ENCODE measurements at regions not wholly inside any gene's neighbourhood (a gene's known extent, or its start where the extent isn't known, plus 50 kb on each side); places are given as distances from the start of the nearest gene placed in this dataset.

DNA sequence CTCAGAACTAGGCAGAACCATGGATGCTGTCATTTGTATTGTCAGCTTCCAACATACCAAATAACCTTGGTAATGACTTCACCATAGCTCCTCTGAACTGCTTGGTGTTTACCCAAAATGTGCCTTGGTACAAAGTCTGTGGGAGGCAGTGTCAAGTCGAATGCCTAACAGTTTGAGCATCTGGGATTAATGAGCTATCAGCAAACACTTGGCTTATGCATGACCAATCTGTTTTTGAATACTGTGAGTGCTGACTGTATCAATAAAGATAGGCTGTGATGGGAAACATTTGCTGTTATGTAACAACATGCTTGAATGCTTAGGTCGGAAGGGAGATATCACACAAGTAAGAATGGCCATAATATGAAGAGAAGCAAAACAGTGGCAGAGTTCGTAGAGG lies 455.4 kb downstream of the CMPK2 start:
- H3K4me3 ChIP-seq, result no peak overlapping the region
- H3K9me3 ChIP-seq, result no peaks in the 10 kb centered on the region
- intact Hi-C loops (cut with DNase I), result no loop called here
- no peaks in the 10 kb centered on the region for H3K4me1 ChIP-seq
- H3K27ac ChIP-seq, result no peak overlapping the region
- ATAC-seq (no peak), DNase-seq (no peak)
- TF ChIP-seq POLR2A (IDR thresholded peaks at IDR 0.05), result no peak
- no peaks in the 10 kb centered on the region for H3K27me3 ChIP-seq
- WGBS (ENCODE audit: insufficient coverage, low coverage, low lambda C conversion rate, missing lambda C conversion rate), result 47% methylated on average over 3 of the region's 3 CpGs
- H3K36me3 ChIP-seq, result no peaks in the 10 kb centered on the region

DNA sequence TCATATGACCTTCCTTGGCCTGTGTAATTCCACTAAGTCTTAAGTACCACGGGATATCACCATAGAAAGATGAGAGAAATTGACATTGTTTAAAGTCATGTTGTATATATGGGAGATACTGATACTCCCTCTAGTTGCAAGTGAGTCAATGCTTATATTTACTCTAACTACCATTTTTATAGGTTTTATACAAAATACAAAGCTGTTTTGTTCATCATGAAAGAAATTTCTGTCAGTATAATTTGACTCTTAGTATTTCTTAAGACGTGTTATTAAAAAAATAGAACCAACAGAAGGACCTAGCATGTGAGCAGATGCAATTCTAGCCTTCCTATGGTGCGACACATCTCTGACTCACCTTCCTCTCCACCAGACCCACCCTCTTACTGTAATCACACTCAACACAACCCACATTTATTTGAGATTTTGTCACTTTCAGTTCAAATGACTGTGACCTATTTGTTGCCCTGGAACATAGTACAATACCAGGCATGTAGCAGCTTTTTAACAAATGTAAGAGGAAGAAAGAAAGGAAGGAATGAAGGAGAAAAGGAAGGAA lies 453.1 kb downstream of the CMPK2 start:
- no peaks in the 10 kb centered on the region for H3K27me3 ChIP-seq
- H3K4me1 ChIP-seq, result no peaks in the 10 kb centered on the region
- H3K36me3 ChIP-seq, result no peaks in the 10 kb centered on the region
- no peak for DNase-seq
- TF ChIP-seq, protein P1, sequence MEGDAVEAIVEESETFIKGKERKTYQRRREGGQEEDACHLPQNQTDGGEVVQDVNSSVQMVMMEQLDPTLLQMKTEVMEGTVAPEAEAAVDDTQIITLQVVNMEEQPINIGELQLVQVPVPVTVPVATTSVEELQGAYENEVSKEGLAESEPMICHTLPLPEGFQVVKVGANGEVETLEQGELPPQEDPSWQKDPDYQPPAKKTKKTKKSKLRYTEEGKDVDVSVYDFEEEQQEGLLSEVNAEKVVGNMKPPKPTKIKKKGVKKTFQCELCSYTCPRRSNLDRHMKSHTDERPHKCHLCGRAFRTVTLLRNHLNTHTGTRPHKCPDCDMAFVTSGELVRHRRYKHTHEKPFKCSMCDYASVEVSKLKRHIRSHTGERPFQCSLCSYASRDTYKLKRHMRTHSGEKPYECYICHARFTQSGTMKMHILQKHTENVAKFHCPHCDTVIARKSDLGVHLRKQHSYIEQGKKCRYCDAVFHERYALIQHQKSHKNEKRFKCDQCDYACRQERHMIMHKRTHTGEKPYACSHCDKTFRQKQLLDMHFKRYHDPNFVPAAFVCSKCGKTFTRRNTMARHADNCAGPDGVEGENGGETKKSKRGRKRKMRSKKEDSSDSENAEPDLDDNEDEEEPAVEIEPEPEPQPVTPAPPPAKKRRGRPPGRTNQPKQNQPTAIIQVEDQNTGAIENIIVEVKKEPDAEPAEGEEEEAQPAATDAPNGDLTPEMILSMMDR (IDR thresholded peaks at IDR 0.05), result no peak
- TF ChIP-seq POLR2A (IDR thresholded peaks at IDR 0.05), result no peak
- intact Hi-C loops (cut with DNase I), result no loop called here
- WGBS (ENCODE audit: insufficient coverage, low coverage, low lambda C conversion rate, missing lambda C conversion rate), result 50% methylated on average over 3 of the region's 3 CpGs
- H3K9me3 ChIP-seq, result no peaks in the 10 kb centered on the region
- no peak for ATAC-seq
- no peak overlapping the region for H3K4me3 ChIP-seq
- H3K27ac ChIP-seq, result no peak overlapping the region

DNA sequence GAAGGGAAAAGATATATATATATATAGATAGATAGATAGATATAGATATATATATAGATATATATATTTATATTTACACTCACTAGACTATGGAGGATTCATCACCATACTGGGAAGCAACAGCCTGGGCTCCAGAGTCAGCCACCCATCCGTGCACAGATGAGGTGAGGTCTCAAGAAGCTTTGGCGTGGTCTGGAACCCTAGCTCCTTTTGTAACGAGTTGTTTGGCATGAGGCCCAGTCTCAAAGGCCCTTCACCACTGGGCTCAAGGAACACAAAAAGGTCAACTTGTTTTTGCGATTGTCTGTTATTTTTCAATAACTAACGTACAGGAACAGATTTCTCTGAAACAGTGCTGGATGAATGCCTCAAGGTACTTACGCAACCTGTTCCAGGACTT lies 448.7 kb downstream of the CMPK2 start:
- Histone ChIP-seq H3K4me1 (no peaks in the 10 kb centered on the region), H3K27ac (no peak overlapping the region), H3K36me3 (no peaks in the 10 kb centered on the region), H3K27me3 (no peaks in the 10 kb centered on the region), H3K4me3 (no peak overlapping the region), H3K9me3 (no peaks in the 10 kb centered on the region)
- intact Hi-C loops (cut with DNase I), result no loop called here
- TF ChIP-seq POLR2A (IDR thresholded peaks at IDR 0.05), result no peak
- TF ChIP-seq, protein P1 (IDR thresholded peaks at IDR 0.05), result no peak
- WGBS (ENCODE audit: insufficient coverage, low coverage, low lambda C conversion rate, missing lambda C conversion rate), result 74% methylated on average over 6 of the region's 6 CpGs
- DNase-seq, result no peak
- ATAC-seq, result no peak

DNA sequence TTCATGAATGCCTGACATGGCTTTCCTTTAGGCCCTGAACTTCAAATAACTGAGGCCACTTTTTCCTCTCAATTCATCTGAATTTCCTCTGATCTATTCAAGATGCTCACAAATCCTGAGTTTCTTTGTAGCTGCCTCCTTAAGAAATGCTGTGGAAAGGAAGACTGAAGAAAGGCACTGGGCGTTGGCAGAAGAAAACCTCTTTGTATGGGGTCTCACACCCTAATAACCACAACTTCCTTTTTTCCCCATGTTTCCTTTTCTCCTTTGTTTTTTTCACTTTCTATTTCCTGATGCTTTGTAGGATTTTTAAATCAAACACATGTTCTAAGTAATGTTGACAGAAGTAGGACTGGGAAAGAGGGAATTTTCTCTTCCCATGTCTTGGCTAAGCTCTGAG lies 447.4 kb downstream of the CMPK2 start:
- H3K4me1 ChIP-seq, result no peaks in the 10 kb centered on the region
- intact Hi-C loops (cut with DNase I), result no loop called here
- no peaks in the 10 kb centered on the region for H3K36me3 ChIP-seq
- H3K27ac ChIP-seq, result no peak overlapping the region
- ATAC-seq (no peak), DNase-seq (no peak)
- H3K9me3 ChIP-seq, result no peaks in the 10 kb centered on the region
- no peak for TF ChIP-seq POLR2A (IDR thresholded peaks at IDR 0.05)
- TF ChIP-seq, protein P1 (IDR thresholded peaks at IDR 0.05), result no peak
- H3K27me3 ChIP-seq, result no peaks in the 10 kb centered on the region
- H3K4me3 ChIP-seq, result no peak overlapping the region
- 16% methylated on average over 1 of the region's 1 CpG for WGBS (ENCODE audit: insufficient coverage, low coverage, low lambda C conversion rate, missing lambda C conversion rate)

DNA sequence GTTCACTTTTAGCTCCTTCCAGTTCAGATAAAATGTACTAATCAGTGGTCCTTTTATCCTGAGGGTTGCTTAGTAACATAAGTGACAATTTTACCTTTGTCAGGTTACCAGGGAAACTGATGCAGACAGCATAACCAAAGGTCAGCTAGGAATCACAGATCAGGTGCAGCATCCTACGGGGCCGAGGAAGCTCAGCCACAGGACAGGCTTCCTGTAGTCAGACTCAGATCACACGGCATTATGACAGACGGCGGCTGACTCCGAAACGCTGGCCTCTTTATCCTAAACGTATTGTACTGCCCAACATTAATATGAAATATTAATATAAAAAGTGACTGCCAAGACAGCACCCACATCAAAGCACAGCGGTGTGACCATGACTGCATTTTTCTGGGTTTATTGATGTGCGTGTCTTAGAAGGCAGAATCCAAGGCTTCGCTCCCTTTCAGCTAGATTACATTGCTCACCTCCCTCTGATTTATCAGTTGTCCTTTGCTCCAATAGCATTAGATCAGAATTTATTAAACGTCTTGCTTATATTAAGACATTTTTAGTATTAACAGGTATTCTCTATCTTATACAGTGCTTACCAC lies 444.5 kb downstream of the CMPK2 start:
- no peaks in the 10 kb centered on the region for H3K4me1 ChIP-seq
- TF ChIP-seq, protein P1 (IDR thresholded peaks at IDR 0.05), result no peak
- no peak for TF ChIP-seq POLR2A (IDR thresholded peaks at IDR 0.05)
- H3K27ac ChIP-seq, result no peak overlapping the region
- no peak for DNase-seq
- no peaks in the 10 kb centered on the region for H3K27me3 ChIP-seq
- H3K9me3 ChIP-seq, result no peaks in the 10 kb centered on the region
- intact Hi-C loops (cut with DNase I), result no loop called here
- H3K36me3 ChIP-seq, result no peaks in the 10 kb centered on the region
- 77% methylated on average over 11 of the region's 12 CpGs for WGBS (ENCODE audit: insufficient coverage, low coverage, low lambda C conversion rate, missing lambda C conversion rate)
- ATAC-seq, result no peak
- H3K4me3 ChIP-seq, result no peak overlapping the region

Measured in right lobe of liver (tissue), 6 donors.